SIG-M5 treated with dmso at 0.1 percent for 504 hours (cell line): ENCODE measurements at regions not wholly inside any gene's neighbourhood (a gene's known extent, or its start where the extent isn't known, plus 50 kb on each side); places are given as distances from the start of the nearest gene placed in this dataset.
A peak's percentile ranks its signal among the peaks of the same experiment; 100 is the strongest.
"Not testable (repeated sequence)": the region's sequence is repeated elsewhere in the genome, so short reads cannot be mapped to it uniquely, and the experiment has no call there.

ENCODE experiments used
- DNase-seq: peaks from one replicate; lab custom pipeline; 2025; ENCODE audit not compliant: unreplicated experiment; lab: John Stamatoyannopoulos, UW

- no peak for DNase-seq
Observed at GRCh38 chr21:15119486-15119885, 54.7 kb upstream of the NRIP1 start.

GRCh38 chr21:15121097-15121654, 56.4 kb upstream of the NRIP1 start:
- DNase-seq: no peak

GRCh38 chr21:15121655-15122120, 56.9 kb upstream of the NRIP1 start:
- no peak for DNase-seq

GRCh38 chr21:15122241-15122640, 57.4 kb upstream of the NRIP1 start:
- no peak for DNase-seq

GRCh38 chr21:15124731-15125130, 59.9 kb upstream of the NRIP1 start:
- no peak for DNase-seq

- DNase-seq: no peak
Observed at GRCh38 chr21:15126948-15127347, 62.1 kb upstream of the NRIP1 start.

- DNase-seq: no peak
Observed at GRCh38 chr21:15127437-15127836, 62.6 kb upstream of the NRIP1 start.

- DNase-seq: peak; percentile 9
Observed at GRCh38 chr21:15128267-15128666, 63.5 kb upstream of the NRIP1 start.

- not testable (repeated sequence) for DNase-seq
Observed at GRCh38 chr21:15128714-15129113, 63.9 kb upstream of the NRIP1 start.

GRCh38 chr21:15130326-15130725, 65.5 kb upstream of the NRIP1 start:
- no peak for DNase-seq

GRCh38 chr21:15130751-15131150, 66.0 kb upstream of the NRIP1 start:
- no peak for DNase-seq

GRCh38 chr21:15132781-15133180, 68.0 kb upstream of the NRIP1 start:
- no peak for DNase-seq

GRCh38 chr21:15134701-15135470, 70.1 kb upstream of the NRIP1 start:
- peak; percentile 65 for DNase-seq

- no peak for DNase-seq
Observed at GRCh38 chr21:15135867-15136629, 71.2 kb upstream of the NRIP1 start.

- DNase-seq: no peak
Observed at GRCh38 chr21:15138490-15138889, 73.7 kb upstream of the NRIP1 start.

- no peak for DNase-seq
Observed at GRCh38 chr21:15139898-15140297, 75.1 kb upstream of the NRIP1 start.

GRCh38 chr21:15140321-15141019, 75.7 kb upstream of the NRIP1 start:
- DNase-seq: no peak

- peak; percentile 53 for DNase-seq
Observed at GRCh38 chr21:15141261-15141970, 76.6 kb upstream of the NRIP1 start.

- no peak for DNase-seq
Observed at GRCh38 chr21:15144026-15144425, 79.2 kb upstream of the NRIP1 start.

GRCh38 chr21:15148437-15148836, 83.6 kb upstream of the NRIP1 start:
- DNase-seq: no peak
